BE2C (cell line): ENCODE measurements at regions not wholly inside any gene's neighbourhood (a gene's known extent, or its start where the extent isn't known, plus 50 kb on each side); places are given as distances from the start of the nearest gene placed in this dataset.

Experiments used
- DNase-seq: peaks from one replicate; pipeline ENCODE4 v3.0.0-alpha.2; 2020
- H3K27me3 ChIP-seq: fragments of 250-450 bp; sonication (Bioruptor Pico); 2 replicates; pipeline ENCODE4 v1.5.1; 2020; ENCODE audit warnings: mild to moderate bottlenecking
- H3K36me3 ChIP-seq: fragments of 250-450 bp; sonication (Bioruptor Pico); 2 replicates; pipeline ENCODE4 v1.5.1; 2020; ENCODE audit warnings: mild to moderate bottlenecking
- H3K4me1 ChIP-seq: fragments of 250-450 bp; sonication (Bioruptor Pico); 2 replicates; pipeline ENCODE4 v1.5.1; 2020
- H3K4me3 ChIP-seq: 2 replicates; pipeline ENCODE4 v1.5.1; 2011; ENCODE audit warnings: low read depth, low read length
- H3K9me3 ChIP-seq: fragments of 250-450 bp; sonication (Bioruptor Pico); 2 replicates; pipeline ENCODE4 v1.5.1; 2020
- CTCF ChIP-seq: IDR thresholded peaks from 2 replicates; pipeline ENCODE4 v1.5.1; 2012; ENCODE audit warnings: mild to moderate bottlenecking, low read depth, low read length

GRCh38 chr5:4873652-4874051, 266.5 kb upstream of the ADAMTS16 start:
- no peak overlapping the region for H3K4me3 ChIP-seq
- no peak for TF ChIP-seq CTCF
- H3K9me3 ChIP-seq, result no peaks in the 10 kb centered on the region
- peaks cover 7% of the 10 kb centered on the region for H3K27me3 ChIP-seq
- no peaks in the 10 kb centered on the region for H3K36me3 ChIP-seq
- no peaks in the 10 kb centered on the region for H3K4me1 ChIP-seq
- no peak for DNase-seq

- no peaks in the 10 kb centered on the region for H3K36me3 ChIP-seq
- no peaks in the 10 kb centered on the region for H3K9me3 ChIP-seq
- peaks cover 7% of the 10 kb centered on the region for H3K27me3 ChIP-seq
- DNase-seq, result no peak
- H3K4me1 ChIP-seq, result no peaks in the 10 kb centered on the region
- H3K4me3 ChIP-seq, result no peak overlapping the region
- TF ChIP-seq CTCF, result no peak
Observed at GRCh38 chr5:4874097-4874496, 266.0 kb upstream of the ADAMTS16 start.

- Histone ChIP-seq H3K27me3 (peaks cover 7% of the 10 kb centered on the region), H3K4me3 (no peak overlapping the region), H3K36me3 (no peaks in the 10 kb centered on the region), H3K4me1 (no peaks in the 10 kb centered on the region), H3K9me3 (no peaks in the 10 kb centered on the region)
- DNase-seq, result no peak
- no peak for TF ChIP-seq CTCF
Observed at GRCh38 chr5:4875942-4876341, 264.2 kb upstream of the ADAMTS16 start.

GRCh38 chr5:4876804-4877203, 263.3 kb upstream of the ADAMTS16 start:
- Histone ChIP-seq H3K4me3 (no peak overlapping the region), H3K4me1 (no peaks in the 10 kb centered on the region), H3K9me3 (no peaks in the 10 kb centered on the region), H3K27me3 (peaks cover 7% of the 10 kb centered on the region), H3K36me3 (no peaks in the 10 kb centered on the region)
- no peak for DNase-seq
- no peak for TF ChIP-seq CTCF

- Histone ChIP-seq H3K4me1 (no peaks in the 10 kb centered on the region), H3K36me3 (no peaks in the 10 kb centered on the region), H3K27me3 (peaks cover 7% of the 10 kb centered on the region), H3K9me3 (no peaks in the 10 kb centered on the region), H3K4me3 (no peak overlapping the region)
- no peak for DNase-seq
- no peak for TF ChIP-seq CTCF
Observed at GRCh38 chr5:4877579-4877978, 262.6 kb upstream of the ADAMTS16 start.

GRCh38 chr5:4879075-4879474, 261.1 kb upstream of the ADAMTS16 start:
- no peaks in the 10 kb centered on the region for H3K4me1 ChIP-seq
- no peak for DNase-seq
- H3K27me3 ChIP-seq, result no peaks in the 10 kb centered on the region
- no peaks in the 10 kb centered on the region for H3K36me3 ChIP-seq
- H3K4me3 ChIP-seq, result no peak overlapping the region
- no peaks in the 10 kb centered on the region for H3K9me3 ChIP-seq
- no peak for TF ChIP-seq CTCF
